ENCODE measurements at regions not wholly inside any gene's neighbourhood (a gene's known extent, or its start where the extent isn't known, plus 50 kb on each side); places are given as distances from the start of the nearest gene placed in this dataset.

DNA sequence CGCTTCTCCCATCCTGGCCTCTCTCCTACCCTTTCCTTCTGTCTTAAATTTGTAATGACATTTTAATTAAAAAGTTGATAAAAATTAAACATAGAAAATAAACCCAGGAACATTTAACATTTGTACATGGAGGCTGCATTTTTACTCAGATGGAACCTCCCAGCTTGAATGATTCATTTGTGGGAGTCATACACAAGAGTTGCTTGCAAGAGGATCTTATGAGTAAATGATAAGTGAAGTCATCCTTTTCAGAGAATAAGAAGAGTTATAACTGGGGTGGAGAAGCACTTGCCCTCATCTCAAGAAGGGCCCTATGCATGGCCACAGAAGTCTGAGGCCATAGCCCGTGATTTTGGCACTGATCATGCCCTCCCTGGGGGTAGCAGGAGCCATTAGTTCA, 482.9 kb upstream of the BOD1L1 start:
- TF ChIP-seq, protein P1, sequence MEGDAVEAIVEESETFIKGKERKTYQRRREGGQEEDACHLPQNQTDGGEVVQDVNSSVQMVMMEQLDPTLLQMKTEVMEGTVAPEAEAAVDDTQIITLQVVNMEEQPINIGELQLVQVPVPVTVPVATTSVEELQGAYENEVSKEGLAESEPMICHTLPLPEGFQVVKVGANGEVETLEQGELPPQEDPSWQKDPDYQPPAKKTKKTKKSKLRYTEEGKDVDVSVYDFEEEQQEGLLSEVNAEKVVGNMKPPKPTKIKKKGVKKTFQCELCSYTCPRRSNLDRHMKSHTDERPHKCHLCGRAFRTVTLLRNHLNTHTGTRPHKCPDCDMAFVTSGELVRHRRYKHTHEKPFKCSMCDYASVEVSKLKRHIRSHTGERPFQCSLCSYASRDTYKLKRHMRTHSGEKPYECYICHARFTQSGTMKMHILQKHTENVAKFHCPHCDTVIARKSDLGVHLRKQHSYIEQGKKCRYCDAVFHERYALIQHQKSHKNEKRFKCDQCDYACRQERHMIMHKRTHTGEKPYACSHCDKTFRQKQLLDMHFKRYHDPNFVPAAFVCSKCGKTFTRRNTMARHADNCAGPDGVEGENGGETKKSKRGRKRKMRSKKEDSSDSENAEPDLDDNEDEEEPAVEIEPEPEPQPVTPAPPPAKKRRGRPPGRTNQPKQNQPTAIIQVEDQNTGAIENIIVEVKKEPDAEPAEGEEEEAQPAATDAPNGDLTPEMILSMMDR (IDR thresholded peaks at IDR 0.05; ENCODE audit: low read depth, low read length, poor library complexity, severe bottlenecking) = no peak
- TF ChIP-seq EZH2phosphoT487 (IDR thresholded peaks at IDR 0.05; ENCODE audit: borderline replicate concordance, low read length) = no peak

All from DOHH2 (cell line).